Erythroblast (primary cell): ENCODE measurements at regions not wholly inside any gene's neighbourhood (a gene's known extent, or its start where the extent isn't known, plus 50 kb on each side); places are given as distances from the start of the nearest gene placed in this dataset.

Experiments
- GATA1 ChIP-seq: IDR thresholded peaks from 2 replicates; pipeline ENCODE4 v1.6.1; 2011; ENCODE audit warnings: low read depth, mild to moderate bottlenecking, control low read depth, low read length, moderate library complexity
- POLR2A ChIP-seq: IDR thresholded peaks from 2 replicates; pipeline ENCODE4 v1.6.1; 2011; ENCODE audit warnings: mild to moderate bottlenecking, low read length

DNA sequence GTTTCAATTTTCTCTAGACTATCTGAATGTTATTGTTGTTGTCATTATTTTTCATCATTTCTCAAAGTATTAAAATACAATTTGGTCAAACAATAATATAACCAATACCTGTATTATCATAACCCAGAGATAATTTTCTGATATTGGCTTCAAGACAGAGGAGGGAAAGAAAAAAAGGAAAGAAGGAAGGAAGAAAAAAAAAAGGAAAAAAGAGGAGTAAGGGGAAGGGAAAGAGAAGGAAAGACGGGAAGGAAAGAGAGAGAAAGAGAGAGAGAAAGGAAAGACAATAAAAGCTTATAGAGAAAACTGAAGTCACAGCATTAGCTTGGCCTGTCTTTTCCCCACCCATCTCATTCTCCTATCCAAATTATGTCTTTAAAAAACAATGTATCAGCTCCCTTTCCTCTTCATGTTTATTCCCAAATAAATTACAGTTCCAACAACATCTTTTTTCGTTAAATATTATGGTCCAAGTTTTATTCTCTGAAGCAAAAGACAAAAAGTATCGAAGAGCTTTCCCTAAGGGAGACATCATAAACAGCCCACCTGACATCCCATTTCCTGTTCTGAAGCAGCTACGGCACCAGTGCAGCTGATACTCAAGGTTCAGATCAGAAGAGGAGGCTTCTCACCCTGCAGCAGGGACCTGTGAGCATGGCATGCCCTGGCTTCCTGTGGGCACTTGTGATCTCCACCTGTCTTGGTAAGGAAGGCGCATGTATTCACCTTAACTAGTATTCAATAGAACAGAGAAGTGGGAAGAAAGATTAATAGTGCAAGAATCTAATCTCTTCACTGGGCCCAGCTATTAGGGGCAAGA is 308.3 kb downstream of the DAD1 start:
- no peak for TF ChIP-seq POLR2A
- TF ChIP-seq GATA1, result no peak
